ENCODE measurements at regions not wholly inside any gene's neighbourhood (a gene's known extent, or its start where the extent isn't known, plus 50 kb on each side); places are given as distances from the start of the nearest gene placed in this dataset.

DNA sequence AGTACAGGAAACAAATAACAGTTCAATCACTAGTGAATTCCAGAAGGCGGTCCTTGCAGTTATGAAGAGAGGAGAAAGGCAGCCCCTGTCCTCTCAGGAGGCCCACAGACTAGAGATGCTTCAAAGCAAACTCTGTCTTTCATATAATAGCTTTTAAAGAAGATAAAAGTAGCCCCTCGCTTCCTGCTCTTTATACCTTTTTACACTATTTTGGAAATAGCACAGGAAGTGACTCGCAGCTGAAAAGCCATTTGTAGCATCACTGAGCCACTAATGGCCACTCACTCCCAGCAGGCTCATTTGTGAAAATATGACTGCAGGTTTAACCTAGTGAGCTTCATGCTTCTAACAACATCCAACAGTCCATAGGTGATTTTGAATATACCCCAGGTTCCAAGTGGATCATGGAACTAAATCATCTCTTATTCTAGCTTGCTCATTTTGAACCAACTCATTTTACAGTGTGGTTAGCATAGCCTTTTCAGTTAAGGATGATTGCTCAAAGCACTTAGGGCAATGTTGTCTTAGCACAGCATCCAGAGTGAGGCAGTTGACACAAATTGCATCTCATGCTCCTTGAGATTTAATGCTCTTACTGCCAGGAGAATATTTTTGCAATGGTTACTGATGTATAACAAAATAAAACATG, 136.0 kb upstream of the NRSN1 start:
- H3K4me3 ChIP-seq (ENCODE audit: low read depth, low read length) = no peak overlapping the region
- TF ChIP-seq, protein P1, sequence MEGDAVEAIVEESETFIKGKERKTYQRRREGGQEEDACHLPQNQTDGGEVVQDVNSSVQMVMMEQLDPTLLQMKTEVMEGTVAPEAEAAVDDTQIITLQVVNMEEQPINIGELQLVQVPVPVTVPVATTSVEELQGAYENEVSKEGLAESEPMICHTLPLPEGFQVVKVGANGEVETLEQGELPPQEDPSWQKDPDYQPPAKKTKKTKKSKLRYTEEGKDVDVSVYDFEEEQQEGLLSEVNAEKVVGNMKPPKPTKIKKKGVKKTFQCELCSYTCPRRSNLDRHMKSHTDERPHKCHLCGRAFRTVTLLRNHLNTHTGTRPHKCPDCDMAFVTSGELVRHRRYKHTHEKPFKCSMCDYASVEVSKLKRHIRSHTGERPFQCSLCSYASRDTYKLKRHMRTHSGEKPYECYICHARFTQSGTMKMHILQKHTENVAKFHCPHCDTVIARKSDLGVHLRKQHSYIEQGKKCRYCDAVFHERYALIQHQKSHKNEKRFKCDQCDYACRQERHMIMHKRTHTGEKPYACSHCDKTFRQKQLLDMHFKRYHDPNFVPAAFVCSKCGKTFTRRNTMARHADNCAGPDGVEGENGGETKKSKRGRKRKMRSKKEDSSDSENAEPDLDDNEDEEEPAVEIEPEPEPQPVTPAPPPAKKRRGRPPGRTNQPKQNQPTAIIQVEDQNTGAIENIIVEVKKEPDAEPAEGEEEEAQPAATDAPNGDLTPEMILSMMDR (IDR thresholded peaks at IDR 0.05; ENCODE audit: borderline replicate concordance, insufficient read depth, low read depth, low read length) = no peak

DNA sequence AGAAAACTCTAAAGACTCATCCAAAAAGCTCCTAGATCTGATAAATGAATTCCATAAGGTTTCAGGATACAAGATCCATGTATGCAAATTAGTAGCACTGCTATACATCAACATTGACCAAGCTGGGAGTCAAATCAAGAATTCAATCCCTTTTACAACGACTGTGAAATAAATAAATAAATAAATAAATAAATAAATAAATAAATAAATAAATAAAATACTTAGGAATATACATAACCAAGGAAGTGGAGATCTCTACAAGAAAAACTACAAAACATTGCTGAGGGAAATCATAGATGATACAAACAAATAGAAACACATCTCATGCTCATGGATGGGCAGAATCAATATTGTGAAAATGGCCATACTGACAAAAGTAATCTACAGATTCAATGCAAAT, 132.0 kb upstream of the NRSN1 start:
- TF ChIP-seq, protein P1 (IDR thresholded peaks at IDR 0.05; ENCODE audit: borderline replicate concordance, insufficient read depth, low read depth, low read length) = no peak
- H3K4me3 ChIP-seq (ENCODE audit: low read depth, low read length) = no peak overlapping the region

DNA sequence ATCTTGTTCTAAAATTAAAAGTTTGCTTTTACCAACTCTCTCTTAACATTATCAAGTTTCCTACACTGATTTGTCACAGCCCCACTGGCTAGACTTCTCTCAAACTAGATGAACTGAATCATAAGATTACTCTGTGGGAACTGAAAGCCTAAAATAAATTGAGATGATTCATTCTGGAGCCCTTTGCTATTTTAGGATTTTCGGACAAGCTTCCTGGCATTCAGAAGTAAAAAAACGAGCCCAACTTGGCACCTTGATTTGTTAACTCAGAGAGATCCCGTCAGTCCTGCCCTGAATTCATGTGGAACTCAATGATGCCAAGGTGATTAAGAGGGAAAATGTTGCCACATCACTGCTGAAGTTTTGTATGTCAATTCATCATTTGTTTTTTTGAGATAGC, 122.0 kb upstream of the NRSN1 start:
- TF ChIP-seq, protein P1 (IDR thresholded peaks at IDR 0.05; ENCODE audit: borderline replicate concordance, insufficient read depth, low read depth, low read length) = no peak
- no peak overlapping the region for H3K4me3 ChIP-seq (ENCODE audit: low read depth, low read length)

DNA sequence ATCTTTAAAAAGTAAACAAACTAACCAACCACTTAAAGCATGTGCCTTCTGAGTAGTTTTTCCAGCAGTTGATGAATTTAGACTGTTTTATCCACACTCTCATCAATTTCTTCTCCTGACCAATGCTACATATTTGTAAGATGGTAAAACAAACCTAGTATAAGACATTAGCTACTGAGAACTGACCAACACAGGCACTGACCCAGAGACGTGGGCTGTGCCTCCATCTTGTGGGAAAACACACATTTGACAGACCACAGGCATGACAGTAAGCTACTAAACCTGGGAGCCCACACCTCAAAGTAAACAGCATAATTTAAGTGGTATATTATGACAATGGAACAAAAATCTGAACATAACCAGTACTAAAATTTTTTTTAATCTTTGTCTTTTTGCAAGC, 121.4 kb upstream of the NRSN1 start:
- TF ChIP-seq, protein P1 (IDR thresholded peaks at IDR 0.05; ENCODE audit: borderline replicate concordance, insufficient read depth, low read depth, low read length) = no peak
- no peak overlapping the region for H3K4me3 ChIP-seq (ENCODE audit: low read depth, low read length)

DNA sequence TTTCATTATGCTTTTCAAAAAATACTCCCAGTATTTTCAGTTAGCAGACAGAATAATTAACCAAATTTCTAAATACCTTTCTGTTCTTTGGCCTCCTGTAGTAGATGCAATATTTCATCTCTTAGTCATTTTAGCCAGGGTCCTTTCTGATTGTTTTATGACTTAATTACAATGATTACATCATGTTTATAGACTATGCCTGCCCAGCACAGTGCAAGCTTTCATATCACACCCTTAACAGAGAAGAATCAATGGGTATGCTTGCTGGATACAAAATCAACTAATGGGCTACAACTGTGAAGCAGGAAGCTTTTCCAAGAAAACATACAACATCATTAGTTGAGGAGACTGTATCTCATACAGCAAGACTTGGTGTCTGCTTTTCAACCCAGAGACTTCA, 119.8 kb upstream of the NRSN1 start:
- TF ChIP-seq, protein P1 (IDR thresholded peaks at IDR 0.05; ENCODE audit: borderline replicate concordance, insufficient read depth, low read depth, low read length) = no peak
- no peak overlapping the region for H3K4me3 ChIP-seq (ENCODE audit: low read depth, low read length)

DNA sequence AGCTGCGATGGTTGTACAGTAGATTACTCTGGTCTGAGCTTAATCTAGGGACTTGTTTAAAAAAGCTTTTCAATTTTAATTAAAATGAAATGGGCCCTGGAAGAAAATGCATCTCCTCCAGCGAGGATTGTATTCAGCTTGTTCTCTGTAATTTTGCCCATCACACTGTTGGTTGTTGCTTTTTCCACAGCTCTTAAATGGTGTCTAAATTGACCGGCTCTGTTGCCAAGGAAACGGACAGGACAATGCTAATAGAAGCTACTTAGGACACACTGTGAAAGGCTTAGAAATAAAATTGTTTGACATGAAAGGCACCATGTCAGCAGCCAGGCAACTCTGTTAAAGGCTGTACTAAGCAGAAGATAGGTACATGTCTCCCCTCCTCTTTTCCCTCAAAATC, 116.7 kb upstream of the NRSN1 start:
- no peak overlapping the region for H3K4me3 ChIP-seq (ENCODE audit: low read depth, low read length)
- TF ChIP-seq, protein P1 (IDR thresholded peaks at IDR 0.05; ENCODE audit: borderline replicate concordance, insufficient read depth, low read depth, low read length) = no peak

DNA sequence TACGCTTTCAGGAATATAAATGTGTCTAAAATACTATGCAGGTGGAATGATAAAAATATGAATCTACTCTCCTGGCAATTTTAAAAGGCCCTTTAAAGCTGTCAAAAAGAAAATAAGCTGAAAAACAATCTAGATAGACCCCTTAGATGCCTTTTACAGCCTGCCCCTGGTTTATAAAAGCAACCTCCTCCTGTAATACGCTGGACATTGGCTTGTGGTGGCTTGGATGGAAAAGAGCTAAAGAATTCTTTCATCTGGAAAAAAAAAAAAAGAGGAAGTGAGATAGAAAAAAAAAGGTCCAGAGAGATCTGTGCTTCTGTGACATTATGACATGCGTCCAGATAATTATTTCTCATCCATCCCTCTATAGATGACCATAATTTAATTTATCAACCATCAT, 115.9 kb upstream of the NRSN1 start:
- H3K4me3 ChIP-seq (ENCODE audit: low read depth, low read length) = no peak overlapping the region
- TF ChIP-seq, protein P1 (IDR thresholded peaks at IDR 0.05; ENCODE audit: borderline replicate concordance, insufficient read depth, low read depth, low read length) = no peak

Data from GM12875 (cell line).